OCI-LY1 (cell line): ENCODE measurements at regions not wholly inside any gene's neighbourhood (a gene's known extent, or its start where the extent isn't known, plus 50 kb on each side); places are given as distances from the start of the nearest gene placed in this dataset.

ENCODE experiments used
- CTCF ChIP-seq: fragments of 200-600 bp; sonication (generic), shearing (Covaris generic); IDR thresholded peaks from 2 replicates; pipeline ENCODE4 v1.5.1; 2017; ENCODE audit warnings: mild to moderate bottlenecking, antibody characterized with exemption, low read length, moderate library complexity, mixed read lengths
- EZH2 ChIP-seq: fragments of 200-600 bp; sonication (generic), shearing (Covaris generic); IDR thresholded peaks from 2 replicates; pipeline ENCODE4 v1.8.0; 2017; ENCODE audit warnings: borderline replicate concordance, mixed run types, mild to moderate bottlenecking, antibody characterized with exemption, low read length, moderate library complexity, mixed read lengths

DNA sequence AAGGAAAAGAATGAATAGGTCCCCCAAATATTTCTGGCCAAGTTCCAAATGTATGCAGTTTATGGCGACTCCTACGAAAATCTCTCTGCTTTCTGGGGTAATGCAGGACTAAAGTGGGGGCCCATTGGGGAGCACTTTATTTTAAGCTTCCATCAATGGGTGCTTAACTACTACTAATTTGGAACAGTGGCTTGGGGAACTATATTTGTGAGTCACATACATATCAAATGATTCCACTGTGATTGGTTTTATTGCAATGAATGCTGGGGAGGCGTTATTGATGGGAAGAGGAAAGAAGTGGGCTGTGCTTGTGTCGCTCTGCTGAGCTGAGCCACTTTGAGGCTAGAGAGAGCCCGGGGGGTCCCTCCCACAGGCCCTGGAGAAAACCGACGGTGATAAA, 560.4 kb upstream of the SALL3 start:
- TF ChIP-seq CTCF (no peak), EZH2 (no peak)
